K562 (cell line): ENCODE measurements at regions not wholly inside any gene's neighbourhood (a gene's known extent, or its start where the extent isn't known, plus 50 kb on each side); places are given as distances from the start of the nearest gene placed in this dataset.

Experiments
- CSDE1 ChIP-seq, 2 experiments: fragments of 450-650 bp; IDR thresholded peaks; 2 replicates each; pipeline ENCODE4 v1.6.1; 2016; ENCODE audit warnings: mild to moderate bottlenecking in 1 of 2
- MCM5 ChIP-seq: fragments of 450-650 bp; IDR thresholded peaks from 2 replicates; pipeline ENCODE4 v1.6.1; 2016; ENCODE audit warnings: low read depth
- MGA ChIP-seq: fragments of 450-650 bp; IDR thresholded peaks from 2 replicates; pipeline ENCODE4 v1.6.1; 2016; ENCODE audit warnings: mild to moderate bottlenecking, moderate library complexity
- NR0B1 ChIP-seq: fragments of 450-650 bp; IDR thresholded peaks from one replicate; pipeline ENCODE4 v1.6.1; 2018; ENCODE audit warnings: mild to moderate bottlenecking, moderate library complexity; ENCODE audit not compliant: partially characterized antibody

GRCh38 chr16:73858326-73858725 lies 438.3 kb upstream of the PSMD7 start (continued):
- TF ChIP-seq CSDE1 (IDR thresholded peaks at IDR 0.05), result no peak
- TF ChIP-seq MCM5, result no peak
- no peak for TF ChIP-seq MGA
- TF ChIP-seq NR0B1, result no peak
